ENCODE measurements at regions not wholly inside any gene's neighbourhood (a gene's known extent, or its start where the extent isn't known, plus 50 kb on each side); places are given as distances from the start of the nearest gene placed in this dataset.

- TF ChIP-seq POLR2AphosphoS5 (IDR thresholded peaks at IDR 0.05; ENCODE audit: low read depth, low read length) (no peak), POLR2A (IDR thresholded peaks at IDR 0.05; ENCODE audit: low read depth, low read length) (no peak)
Measured at GRCh38 chr13:19305434-19305833, 123.8 kb upstream of the TUBA3C start.
